H9 (cell line): ENCODE measurements at regions not wholly inside any gene's neighbourhood (a gene's known extent, or its start where the extent isn't known, plus 50 kb on each side); places are given as distances from the start of the nearest gene placed in this dataset.

Source experiments
- DNase-seq: peaks from one replicate; pipeline ENCODE4 v3.0.0-alpha.2; 2017
- H2AFZ ChIP-seq: one replicate; pipeline ENCODE4 v1.6.1; 2013; ENCODE audit warnings: mild to moderate bottlenecking, low read length, control low read depth, moderate library complexity
- H2AK5ac ChIP-seq: 2 replicates; pipeline ENCODE4 v1.6.1; 2013; ENCODE audit warnings: low read length, control low read depth, mixed read lengths; ENCODE audit not compliant: insufficient read length
- H2BK120ac ChIP-seq: one replicate; pipeline ENCODE4 v1.6.1; 2013; ENCODE audit warnings: low read depth, mild to moderate bottlenecking, low read length, control low read depth, inconsistent platforms; ENCODE audit not compliant: poor library complexity, severe bottlenecking
- H2BK12ac ChIP-seq: 2 replicates; pipeline ENCODE4 v1.6.1; 2013; ENCODE audit warnings: low read length, control low read depth, mixed read lengths, low read depth; ENCODE audit not compliant: insufficient read length
- H2BK15ac ChIP-seq: 2 replicates; pipeline ENCODE4 v1.6.1; 2013; ENCODE audit warnings: low read depth, low read length, control low read depth
- H2BK20ac ChIP-seq: one replicate; pipeline ENCODE4 v1.6.1; 2013; ENCODE audit warnings: low read depth, mild to moderate bottlenecking, low read length, control low read depth, inconsistent platforms; ENCODE audit not compliant: poor library complexity, severe bottlenecking
- H2BK5ac ChIP-seq: 2 replicates; pipeline ENCODE4 v1.6.1; 2013; ENCODE audit warnings: low read length, control low read depth, mixed read lengths; ENCODE audit not compliant: insufficient read length
- H3K14ac ChIP-seq: 2 replicates; pipeline ENCODE4 v1.6.1; 2013; ENCODE audit warnings: low read length, control low read depth; ENCODE audit not compliant: insufficient read depth
- H3K18ac ChIP-seq: 2 replicates; pipeline ENCODE4 v1.6.1; 2013; ENCODE audit warnings: low read depth, mild to moderate bottlenecking, mixed read lengths, low read length, control low read depth; ENCODE audit not compliant: insufficient read length
- H3K23ac ChIP-seq: 2 replicates; pipeline ENCODE4 v1.6.1; 2013; ENCODE audit warnings: low read length, control low read depth, mixed read lengths, low read depth; ENCODE audit not compliant: insufficient read length
- H3K23me2 ChIP-seq: 2 replicates; pipeline ENCODE4 v1.6.1; 2013; ENCODE audit warnings: low read depth, mild to moderate bottlenecking, mixed read lengths, low read length, control low read depth; ENCODE audit not compliant: insufficient read length, poor library complexity, severe bottlenecking
- H3K27ac ChIP-seq: 2 replicates; pipeline ENCODE4 v1.5.1; 2013; ENCODE audit warnings: low read length, control low read depth, mixed read lengths, low read depth; ENCODE audit not compliant: insufficient read length
- H3K27me3 ChIP-seq: 2 replicates; pipeline ENCODE4 v1.6.1; 2013; ENCODE audit warnings: low read length, control low read depth, inconsistent platforms; ENCODE audit not compliant: insufficient read depth
- H3K4ac ChIP-seq: 2 replicates; pipeline ENCODE4 v1.6.1; 2013; ENCODE audit warnings: low read depth, mild to moderate bottlenecking, control low read depth, inconsistent platforms, low read length, moderate library complexity
- H3K4me1 ChIP-seq: 2 replicates; pipeline ENCODE4 v1.6.1; 2013; ENCODE audit warnings: low read length, control low read depth, inconsistent platforms; ENCODE audit not compliant: insufficient read depth
- H3K4me2 ChIP-seq: 2 replicates; pipeline ENCODE4 v1.6.1; 2013; ENCODE audit warnings: low read length, control low read depth, mixed read lengths; ENCODE audit not compliant: insufficient read length, insufficient read depth
- H3K56ac ChIP-seq: 2 replicates; pipeline ENCODE4 v1.6.1; 2013; ENCODE audit warnings: low read depth, mild to moderate bottlenecking, mixed read lengths, low read length, control low read depth; ENCODE audit not compliant: insufficient read length
- H3K79me1 ChIP-seq: 2 replicates; pipeline ENCODE4 v1.6.1; 2013; ENCODE audit warnings: low read depth, mild to moderate bottlenecking, moderate library complexity, low read length, control low read depth, inconsistent platforms; ENCODE audit not compliant: insufficient read depth, poor library complexity, severe bottlenecking
- H3K79me2 ChIP-seq: 2 replicates; pipeline ENCODE4 v1.6.1; 2013; ENCODE audit warnings: low read length, control low read depth, inconsistent platforms; ENCODE audit not compliant: insufficient read depth
- H3K9ac ChIP-seq: 2 replicates; pipeline ENCODE4 v1.6.1; 2013; ENCODE audit warnings: low read length, control low read depth, mixed read lengths; ENCODE audit not compliant: insufficient read length; ENCODE audit errors: extremely low read depth
- H3K9me3 ChIP-seq: one replicate; pipeline ENCODE4 v1.6.1; 2013; ENCODE audit warnings: low read depth, low read length, inconsistent platforms; ENCODE audit not compliant: control insufficient read depth
- H3T11ph ChIP-seq: one replicate; pipeline ENCODE4 v1.6.1; 2013; ENCODE audit warnings: mild to moderate bottlenecking, low read length, control low read depth, inconsistent platforms
- H4K20me1 ChIP-seq: one replicate; pipeline ENCODE4 v1.6.1; 2013; ENCODE audit not compliant: control insufficient read depth, insufficient read length, insufficient read depth
- H4K5ac ChIP-seq: 2 replicates; pipeline ENCODE4 v1.6.1; 2013; ENCODE audit warnings: low read depth, mild to moderate bottlenecking, mixed read lengths, low read length, control low read depth; ENCODE audit not compliant: insufficient read length
- H4K8ac ChIP-seq: replicated peaks from 2 replicates; pipeline ENCODE4 v1.6.1; 2013; ENCODE audit warnings: low read length, control low read depth, mixed read lengths, low read depth; ENCODE audit not compliant: insufficient read length
- H4K91ac ChIP-seq: 2 replicates; pipeline ENCODE4 v1.6.1; 2013; ENCODE audit warnings: low read depth, mild to moderate bottlenecking, moderate library complexity, mixed read lengths, low read length, control low read depth; ENCODE audit not compliant: insufficient read length
- H3K27ac Mint-ChIP-seq, 3 experiments: 2 replicates in 2 of 3; 3 replicates in 1 of 3; pipeline ENCODE4 v1.8.0; 2020 to 2021; ENCODE audit warnings: mixed read lengths in 3 of 3, mild to moderate bottlenecking in 1 of 3, moderate library complexity in 1 of 3
- H3K27me3 Mint-ChIP-seq: 2 replicates; pipeline ENCODE4 v1.8.0; 2021; ENCODE audit warnings: low read depth, mild to moderate bottlenecking, moderate library complexity, mixed read lengths
- H3K36me3 Mint-ChIP-seq, 3 experiments: 2 replicates in 2 of 3; 3 replicates in 1 of 3; pipeline ENCODE4 v1.8.0; 2020 to 2021; ENCODE audit warnings: low read depth in 3 of 3, mixed read lengths in 3 of 3; ENCODE audit not compliant: insufficient read depth in 1 of 3
- H3K4me1 Mint-ChIP-seq, 2 experiments: 2 replicates each; pipeline ENCODE4 v1.8.0; 2020; ENCODE audit warnings: mixed read lengths in 2 of 2
- H3K4me3 Mint-ChIP-seq, 2 experiments: 2 replicates in 1 of 2; 3 replicates in 1 of 2; pipeline ENCODE4 v1.8.0; 2020 to 2021; ENCODE audit warnings: mild to moderate bottlenecking in 2 of 2, mixed read lengths in 2 of 2, moderate library complexity in 1 of 2
- H3K9me3 Mint-ChIP-seq, 2 experiments: 2 replicates in 1 of 2; 3 replicates in 1 of 2; pipeline ENCODE4 v1.8.0; 2020; ENCODE audit warnings: mild to moderate bottlenecking in 2 of 2, mixed read lengths in 2 of 2, moderate library complexity in 1 of 2
- CTCF ChIP-seq: fragments of 200-600 bp; sonication (generic); conservative IDR thresholded peaks from 3 replicates; pipeline ENCODE4 v1.8.0; 2021; ENCODE audit warnings: antibody characterized with exemption, mild to moderate bottlenecking
- WGBS: extraction: QIAGEN DNeasy Blood & Tissue Kit; methylation state at CpG from one replicate; pipeline ENCODE4 v1.1.7; 2013; ENCODE audit warnings: missing lambda C conversion rate, low lambda C conversion rate, mixed read lengths; ENCODE audit not compliant: insufficient read length; ENCODE audit errors: extremely low coverage; 5-methylcytosine and 5-hydroxymethylcytosine counted together

DNA sequence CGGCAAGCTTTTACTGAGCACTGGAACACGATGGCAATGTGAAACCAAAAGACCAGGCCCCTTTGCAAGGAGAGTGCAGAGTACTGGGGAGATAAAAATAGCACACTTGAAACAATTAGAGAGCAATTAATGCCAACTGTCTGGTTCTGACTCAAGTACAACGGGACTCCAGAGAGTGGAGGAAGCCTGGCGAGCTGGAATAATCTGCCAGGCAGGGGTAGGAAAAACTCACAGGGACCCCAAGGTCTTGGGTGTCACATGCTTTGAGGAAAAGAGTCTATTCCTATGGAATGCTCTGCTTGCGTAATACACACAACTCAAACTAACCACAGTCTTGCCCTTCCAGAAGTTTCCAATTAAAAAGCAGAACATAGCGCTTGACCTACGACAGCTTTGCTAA is 113.0 kb upstream of the CLMP start:
- H2BK15ac ChIP-seq: no peak overlapping the region
- H3K23ac ChIP-seq: no peak overlapping the region
- H2AK5ac ChIP-seq: no peak overlapping the region
- H2BK120ac ChIP-seq: no peak overlapping the region
- H2BK20ac ChIP-seq: no peak overlapping the region
- Mint-ChIP-seq H3K27me3 (peaks cover 28% of the 10 kb centered on the region), H3K4me3 (no peak overlapping the region; a peak in 1 of 5 replicates), H3K27ac (no peak overlapping the region; a peak in 1 of 7 replicates), H3K9me3 (no peaks in the 10 kb centered on the region), H3K36me3 (no peaks in the 10 kb centered on the region), H3K4me1 (peaks cover 31 to 34% of the 10 kb centered on the region in 2 experiments)
- H2BK5ac ChIP-seq: no peak overlapping the region
- H3K4me2 ChIP-seq: no peak overlapping the region
- H3K79me2 ChIP-seq: no peaks in the 10 kb centered on the region
- H3K27me3 ChIP-seq: no peaks in the 10 kb centered on the region; the same call in 1 of the 2 replicates
- H4K20me1 ChIP-seq: no peaks in the 10 kb centered on the region
- no peak overlapping the region for H3K27ac ChIP-seq
- no peak overlapping the region for H4K8ac ChIP-seq
- H3K4ac ChIP-seq: no peak overlapping the region
- peaks cover 7% of the 10 kb centered on the region; the same call in 1 of the 2 replicates for H3K4me1 ChIP-seq
- H2AFZ ChIP-seq: no peak overlapping the region
- H3K9ac ChIP-seq: no peak overlapping the region
- TF ChIP-seq CTCF: no peak
- H2BK12ac ChIP-seq: no peak overlapping the region
- no peaks in the 10 kb centered on the region for H3K23me2 ChIP-seq
- DNase-seq: no peak
- no peak overlapping the region for H3K56ac ChIP-seq
- no peaks in the 10 kb centered on the region for H3K9me3 ChIP-seq
- no peak overlapping the region for H3K18ac ChIP-seq
- WGBS: no CpG with 5 or more reads among the region's 7 CpGs
- H3T11ph ChIP-seq: no peak overlapping the region
- no peaks in the 10 kb centered on the region for H3K79me1 ChIP-seq
- no peak overlapping the region for H4K5ac ChIP-seq
- no peak overlapping the region for H3K14ac ChIP-seq
- H4K91ac ChIP-seq: no peak overlapping the region
